HG03575 (cell line): ENCODE measurements at regions not wholly inside any gene's neighbourhood (a gene's known extent, or its start where the extent isn't known, plus 50 kb on each side); places are given as distances from the start of the nearest gene placed in this dataset.
"Not testable (repeated sequence)": the region's sequence is repeated elsewhere in the genome, so short reads cannot be mapped to it uniquely, and the experiment has no call there.

ENCODE experiments used
- ATAC-seq: cut with Tn5 transposase; IDR thresholded peaks from one replicate; pipeline ENCODE4 v1.9.1; 2021; ENCODE audit not compliant: unreplicated experiment, insufficient number of reproducible peaks, low FRiP score; ENCODE audit errors: extremely low read depth

GRCh38 chr20:25932170-25932569 lies 235.5 kb upstream of the ZNF337 start:
- not testable (repeated sequence) for ATAC-seq

GRCh38 chr20:25902321-25902720 lies 205.7 kb upstream of the ZNF337 start:
- not testable (repeated sequence) for ATAC-seq

- ATAC-seq: not testable (repeated sequence)
Measured at GRCh38 chr20:25898663-25899062, 202.0 kb upstream of the ZNF337 start.

DNA sequence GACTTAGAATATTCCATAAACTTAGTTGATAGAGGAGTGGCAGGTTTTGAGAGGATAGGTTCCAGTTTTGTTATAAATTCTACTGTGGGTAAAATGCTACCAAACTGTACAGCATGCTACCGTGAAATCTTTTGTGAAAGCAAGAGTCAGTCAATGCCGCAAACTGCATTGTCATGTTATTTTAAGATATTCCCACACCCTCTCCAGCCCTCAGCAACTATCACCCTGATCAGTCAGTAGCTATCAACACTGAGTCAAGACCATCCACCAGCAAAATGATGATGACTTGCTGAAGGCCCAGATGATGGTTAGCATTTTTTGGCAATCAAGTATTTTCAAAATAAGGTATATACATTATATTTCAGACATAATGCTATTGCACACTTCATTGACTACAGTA lies 182.4 kb upstream of the ZNF337 start:
- ATAC-seq: not testable (repeated sequence)

DNA sequence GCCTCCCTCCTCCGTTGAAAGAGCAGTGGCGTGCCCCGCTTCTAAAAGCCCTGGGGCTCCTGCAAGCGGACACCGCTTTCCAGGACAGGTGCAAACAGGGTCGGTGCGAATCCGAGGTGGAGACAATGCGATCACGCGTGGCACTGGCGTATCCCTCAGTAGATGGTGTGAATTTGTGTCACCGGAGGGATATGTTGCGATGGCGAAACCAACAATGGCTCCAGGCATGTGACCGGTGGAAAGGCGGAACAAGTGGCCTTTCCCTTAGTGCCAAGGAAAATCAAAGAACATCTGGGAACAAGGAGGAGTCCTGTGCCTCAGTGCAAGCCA lies 172.0 kb upstream of the ZNF337 start:
- ATAC-seq: not testable (repeated sequence)

GRCh38 chr20:25867776-25868649 lies 171.4 kb upstream of the ZNF337 start:
- no peak for ATAC-seq

GRCh38 chr20:25867015-25867775 lies 170.5 kb upstream of the ZNF337 start:
- not testable (repeated sequence) for ATAC-seq

- ATAC-seq: no peak
Measured at GRCh38 chr20:25865715-25866656, 169.3 kb upstream of the ZNF337 start.

DNA sequence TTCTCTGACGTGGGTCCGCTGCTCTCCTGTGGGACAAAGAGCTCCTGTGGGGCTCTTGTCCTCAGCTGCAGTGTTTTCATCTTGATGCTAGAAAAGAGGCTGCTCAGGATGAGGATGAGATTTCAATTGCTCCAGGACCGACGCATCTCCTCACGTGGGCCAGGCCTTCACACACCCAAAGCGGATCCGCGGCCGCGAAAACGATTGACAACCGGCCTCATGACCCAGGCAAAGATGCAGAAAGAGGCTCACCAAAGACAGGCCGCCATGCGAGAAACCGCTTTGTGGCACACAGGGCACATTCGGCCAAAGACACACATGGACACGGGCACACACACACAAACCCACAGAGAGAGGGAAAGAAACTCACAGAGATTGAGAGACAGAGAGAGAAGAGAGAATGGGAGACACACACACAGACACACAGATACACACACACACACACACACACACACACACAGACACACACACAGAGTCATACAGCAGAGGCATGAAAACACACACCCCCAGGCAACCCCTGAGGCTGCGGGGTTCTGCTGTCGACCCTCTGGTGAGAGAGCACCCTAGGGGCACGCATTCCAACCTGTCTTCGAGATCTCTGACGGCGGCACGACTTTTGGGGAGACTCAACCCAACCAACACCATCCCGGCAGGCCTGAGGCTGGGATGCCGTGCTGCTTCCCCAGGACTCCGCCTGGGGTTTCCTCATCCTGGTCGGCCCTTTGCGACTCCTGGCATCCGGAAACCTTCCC lies 168.5 kb upstream of the ZNF337 start:
- not testable (repeated sequence) for ATAC-seq

DNA sequence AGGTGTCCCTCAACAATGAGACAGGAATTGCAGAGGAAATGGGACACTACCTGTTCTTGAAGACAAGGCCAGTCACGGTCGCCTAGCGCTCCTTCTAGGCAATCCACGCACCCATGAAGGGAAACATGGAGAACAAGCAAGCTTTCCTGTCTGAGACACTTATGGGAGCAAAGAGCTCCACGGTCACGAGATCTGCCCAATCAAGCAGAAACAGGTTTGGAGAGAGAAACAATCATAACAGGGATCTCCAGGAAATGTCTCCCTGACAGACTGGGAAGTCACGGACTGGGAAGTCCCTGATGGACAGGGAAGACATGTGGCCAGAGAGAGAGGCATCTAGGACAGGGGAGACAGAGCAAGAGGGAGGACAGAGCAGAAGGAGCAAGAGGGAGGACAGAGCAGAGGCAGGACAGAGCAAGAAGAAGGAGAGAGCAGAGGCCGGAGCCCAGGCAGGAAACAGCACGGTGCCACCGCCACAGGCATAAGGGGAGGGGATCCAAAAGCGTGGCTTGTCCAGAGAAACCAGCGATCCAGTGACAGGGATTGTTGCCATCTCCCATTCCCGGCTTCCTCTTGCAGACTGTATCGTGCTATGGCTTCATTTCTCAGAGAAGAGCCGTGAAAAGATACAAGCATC lies 167.8 kb upstream of the ZNF337 start:
- ATAC-seq: no peak

DNA sequence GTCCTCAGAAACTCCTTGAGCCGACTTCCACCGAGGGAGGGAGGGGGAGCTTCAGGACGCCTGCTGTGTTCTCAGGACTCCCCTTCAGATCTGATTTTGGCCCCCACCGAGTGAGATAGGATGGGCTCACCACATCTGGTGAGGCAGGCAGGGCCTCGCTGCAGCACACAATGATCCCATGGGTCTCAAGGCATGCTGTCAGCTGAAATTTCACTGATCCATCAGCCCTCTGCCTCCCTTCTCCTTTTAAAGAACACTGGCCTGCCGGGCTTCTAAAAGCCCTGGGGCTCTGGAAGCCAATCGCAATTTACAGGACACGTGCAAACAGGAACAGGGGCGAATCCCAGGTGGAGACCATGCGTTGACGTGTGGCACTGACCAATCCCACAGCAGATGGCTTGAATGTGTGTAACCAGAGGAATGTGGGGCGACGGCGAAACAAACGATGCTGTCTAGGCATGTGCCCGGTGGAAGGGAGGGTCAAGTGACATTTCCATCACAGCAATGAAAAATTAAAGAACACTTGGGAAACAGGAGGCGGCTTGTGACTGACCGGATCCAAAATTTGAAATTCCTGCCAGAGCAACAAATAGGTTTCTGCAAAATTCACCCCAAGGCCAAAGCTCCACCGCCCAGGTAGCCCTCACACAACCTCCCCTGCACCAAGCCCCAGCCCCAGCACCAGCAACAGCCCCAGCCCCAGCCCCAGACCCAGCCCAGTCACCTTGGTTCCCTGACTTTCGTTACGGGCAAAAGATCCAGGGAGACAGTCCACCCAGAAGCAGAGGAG lies 167.1 kb upstream of the ZNF337 start:
- no peak for ATAC-seq

- ATAC-seq: not testable (repeated sequence)
Measured at GRCh38 chr20:25862967-25863530, 166.4 kb upstream of the ZNF337 start.

- no peak for ATAC-seq
Measured at GRCh38 chr20:25860531-25861150, 164.0 kb upstream of the ZNF337 start.

- no peak for ATAC-seq
Measured at GRCh38 chr20:25859649-25860530, 163.2 kb upstream of the ZNF337 start.

DNA sequence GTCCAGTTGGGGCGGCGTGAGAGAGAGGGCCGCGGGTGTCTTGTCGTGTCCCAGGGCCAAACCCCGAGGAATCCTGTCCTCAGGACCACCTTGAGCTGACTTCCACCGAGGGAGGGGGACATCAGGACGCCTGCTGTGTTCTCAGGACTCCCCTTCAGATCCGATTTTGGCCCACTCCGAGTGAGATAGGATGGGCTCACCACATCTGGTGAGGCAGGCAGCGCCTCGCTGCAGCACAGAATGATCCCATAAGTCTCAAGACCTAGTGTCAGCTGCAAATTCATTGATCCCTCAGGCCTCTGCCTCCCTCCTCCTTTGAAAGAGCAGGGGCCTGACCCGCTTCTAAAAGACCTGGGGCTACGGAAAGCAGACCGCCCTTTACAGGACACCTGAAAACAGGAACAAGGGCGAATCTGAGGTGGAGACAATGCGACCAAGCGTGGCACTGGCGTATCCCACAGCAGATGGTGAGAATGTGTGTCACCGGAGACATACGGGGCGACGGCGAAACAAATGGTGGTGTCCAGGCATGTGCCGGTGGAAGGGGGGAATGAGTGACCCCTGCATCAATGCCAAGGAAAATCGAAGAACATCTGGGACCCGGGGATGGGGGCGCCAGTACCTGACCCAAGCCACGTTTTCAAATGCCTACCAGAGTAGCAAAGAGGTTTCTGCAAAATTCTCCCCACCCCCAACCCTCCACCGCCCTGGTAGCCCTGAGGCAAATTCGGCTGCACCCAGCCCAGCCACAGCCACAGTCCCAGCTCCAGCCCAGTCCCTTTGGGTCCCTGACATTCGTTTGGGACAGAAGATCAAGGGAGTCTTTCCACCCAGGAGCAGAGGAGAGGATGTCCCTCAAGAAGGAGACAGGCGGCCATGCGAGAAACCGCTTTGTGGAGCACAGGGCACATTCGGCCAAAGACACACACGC lies 162.1 kb upstream of the ZNF337 start:
- no peak for ATAC-seq
